Stimulated activated CD8-positive, alpha-beta memory T cell treated with anti-CD3 and anti-CD28 coated beads, Interleukin-4, amount 100 ng/mL, for 24 hours (primary cell): ENCODE measurements at regions not wholly inside any gene's neighbourhood (a gene's known extent, or its start where the extent isn't known, plus 50 kb on each side); places are given as distances from the start of the nearest gene placed in this dataset.
"Not testable (repeated sequence)": the region's sequence is repeated elsewhere in the genome, so short reads cannot be mapped to it uniquely, and the experiment has no call there.

Experiments
- DNase-seq: peaks from one replicate; pipeline ENCODE4 v3.0.0-alpha.2; 2020; ENCODE audit warnings: low read depth

GRCh38 chr3:140752499-140752898, 74.6 kb downstream of the TRIM42 start:
- DNase-seq = no peak

GRCh38 chr3:140753865-140754754, 76.2 kb downstream of the TRIM42 start:
- DNase-seq = no peak

- DNase-seq = no peak
Observed at GRCh38 chr3:140754936-140755335, 77.1 kb downstream of the TRIM42 start.

- no peak for DNase-seq
Observed at GRCh38 chr3:140756240-140757016, 78.6 kb downstream of the TRIM42 start.

GRCh38 chr3:140758791-140759444, 81.1 kb downstream of the TRIM42 start:
- DNase-seq = no peak

GRCh38 chr3:140760324-140761075, 82.6 kb downstream of the TRIM42 start:
- DNase-seq = no peak

- DNase-seq = no peak
Observed at GRCh38 chr3:140761076-140761639, 83.3 kb downstream of the TRIM42 start.

- no peak for DNase-seq
Observed at GRCh38 chr3:140762746-140763145, 84.9 kb downstream of the TRIM42 start.

GRCh38 chr3:140763532-140763931, 85.7 kb downstream of the TRIM42 start:
- DNase-seq = no peak

- no peak for DNase-seq
Observed at GRCh38 chr3:140765246-140765645, 87.4 kb downstream of the TRIM42 start.

- no peak for DNase-seq
Observed at GRCh38 chr3:140766465-140766864, 88.6 kb downstream of the TRIM42 start.

- no peak for DNase-seq
Observed at GRCh38 chr3:140767566-140767965, 89.7 kb downstream of the TRIM42 start.

- DNase-seq = no peak
Observed at GRCh38 chr3:140768941-140769340, 91.1 kb downstream of the TRIM42 start.

- no peak for DNase-seq
Observed at GRCh38 chr3:140769951-140770350, 92.1 kb downstream of the TRIM42 start.

GRCh38 chr3:140770977-140771667, 93.3 kb downstream of the TRIM42 start:
- no peak for DNase-seq

GRCh38 chr3:140777631-140778233, 99.9 kb downstream of the TRIM42 start:
- no peak for DNase-seq

- no peak for DNase-seq
Observed at GRCh38 chr3:140791368-140791767, 113.5 kb downstream of the TRIM42 start.

GRCh38 chr3:140794507-140794906, 116.6 kb downstream of the TRIM42 start:
- no peak for DNase-seq

GRCh38 chr3:140802898-140803297, 125.0 kb downstream of the TRIM42 start:
- not testable (repeated sequence) for DNase-seq

- no peak for DNase-seq
Observed at GRCh38 chr3:140809316-140809715, 131.5 kb downstream of the TRIM42 start.
